Retinal pigment epithelial cell (primary cell): ENCODE measurements at regions not wholly inside any gene's neighbourhood (a gene's known extent, or its start where the extent isn't known, plus 50 kb on each side); places are given as distances from the start of the nearest gene placed in this dataset.

Experiments used
- DNase-seq: peaks from one replicate; pipeline ENCODE4 v3.0.0-alpha.2; 2010; ENCODE audit warnings: low read depth
- H3K4me3 ChIP-seq: 2 replicates; pipeline ENCODE4 v1.5.1; 2011; ENCODE audit warnings: mild to moderate bottlenecking, low read length, control low read depth, moderate library complexity
- CTCF ChIP-seq: conservative IDR thresholded peaks from 2 replicates; pipeline ENCODE4 v1.5.1; 2011; ENCODE audit warnings: low read depth, low read length, control low read depth, inconsistent platforms

GRCh38 chr6:127641905-127642304 is 64.9 kb downstream of the C6orf58 start:
- no peak for DNase-seq
- peak; percentile 74 for TF ChIP-seq CTCF
- no peak overlapping the region for H3K4me3 ChIP-seq
